Naive B cell (primary cell): ENCODE measurements at regions not wholly inside any gene's neighbourhood (a gene's known extent, or its start where the extent isn't known, plus 50 kb on each side); places are given as distances from the start of the nearest gene placed in this dataset.
A peak's percentile ranks its signal among the peaks of the same experiment; 100 is the strongest.
"Not testable (repeated sequence)": the region's sequence is repeated elsewhere in the genome, so short reads cannot be mapped to it uniquely, and the experiment has no call there.

Source experiments
- ATAC-seq, 2 donors: fragments of 150-1000 bp; cut with Tn5 transposase; 2 replicates each; pipeline ENCODE4 v1.10.0; 2021; ENCODE audit warnings: low read depth in 2 of 2, mild to moderate bottlenecking in 2 of 2, moderate library complexity in 2 of 2
- DNase-seq: peaks from one replicate; pipeline ENCODE4 v3.0.0; 2022
- H3K27ac Mint-ChIP-seq, 6 donors: one replicate each; pipeline ENCODE4 v1.8.0; 2020 to 2022; ENCODE audit warnings: mild to moderate bottlenecking in 6 of 6, mixed read lengths in 6 of 6, moderate library complexity in 5 of 6, inconsistent platforms in 2 of 6
- H3K27me3 Mint-ChIP-seq, 3 donors: one replicate each; pipeline ENCODE4 v1.8.0; 2021 to 2022; ENCODE audit warnings: mixed read lengths in 3 of 3, mild to moderate bottlenecking in 1 of 3
- H3K36me3 Mint-ChIP-seq, 2 donors: one replicate each; pipeline ENCODE4 v1.8.0; 2020 to 2022; ENCODE audit warnings: mixed read lengths in 2 of 2, inconsistent platforms in 1 of 2, mild to moderate bottlenecking in 1 of 2
- H3K4me1 Mint-ChIP-seq, 3 donors: one replicate each; pipeline ENCODE4 v1.8.0; 2020 to 2022; ENCODE audit warnings: mixed read lengths in 3 of 3, inconsistent platforms in 1 of 3, mild to moderate bottlenecking in 1 of 3, moderate library complexity in 1 of 3
- H3K4me3 Mint-ChIP-seq, 8 donors: one replicate each; pipeline ENCODE4 v1.8.0; 2020 to 2022; ENCODE audit warnings: mild to moderate bottlenecking in 8 of 8, mixed read lengths in 8 of 8, moderate library complexity in 8 of 8, inconsistent platforms in 2 of 8
- H3K9me3 Mint-ChIP-seq, 7 donors: one replicate each; pipeline ENCODE4 v1.8.0; 2020 to 2022; ENCODE audit warnings: mixed read lengths in 7 of 7, mild to moderate bottlenecking in 5 of 7, inconsistent platforms in 2 of 7, moderate library complexity in 1 of 7

- H3K9me3 Mint-ChIP-seq: peaks cover 0 to 29% (median 9%) of the 10 kb centered on the region in 7 donors
- no peak for ATAC-seq
- no peaks in the 10 kb centered on the region for H3K4me1 Mint-ChIP-seq
- H3K36me3 Mint-ChIP-seq: no peaks in the 10 kb centered on the region
- no peak for DNase-seq
- H3K27ac Mint-ChIP-seq: no peak overlapping the region
- H3K27me3 Mint-ChIP-seq: no peaks in the 10 kb centered on the region
- no peak overlapping the region for H3K4me3 Mint-ChIP-seq
Observed at GRCh38 chrX:73390628-73391567, 56.0 kb upstream of the CDX4 start.

- no peak for ATAC-seq
- Mint-ChIP-seq H3K9me3 (peaks cover 5 to 22% (median 13%) of the 10 kb centered on the region in 7 donors), H3K27me3 (no peaks in the 10 kb centered on the region), H3K4me1 (no peaks in the 10 kb centered on the region), H3K36me3 (peaks cover 0 to 9% of the 10 kb centered on the region in 2 donors), H3K4me3 (no peak overlapping the region), H3K27ac (no peak overlapping the region)
- DNase-seq: no peak
Observed at GRCh38 chrX:73366696-73367095, 80.2 kb upstream of the CDX4 start.

- DNase-seq, H3K4me1 Mint-ChIP-seq, ATAC-seq, H3K36me3 Mint-ChIP-seq, H3K4me3 Mint-ChIP-seq, H3K9me3 Mint-ChIP-seq: not testable (repeated sequence)
- H3K27me3 Mint-ChIP-seq: peaks cover 0 to 14% (median 0%) of the 10 kb centered on the region in 3 donors
- H3K27ac Mint-ChIP-seq: peak overlapping the region in 1 of 6 donors; percentile 28
Observed at GRCh38 chrX:73357294-73357693, 89.6 kb upstream of the CDX4 start.

GRCh38 chrX:73348977-73349376 lies 97.9 kb upstream of the CDX4 start:
- no peak for ATAC-seq
- no peak for DNase-seq
- Mint-ChIP-seq H3K4me3 (no peak overlapping the region), H3K9me3 (peaks cover 1 to 24% (median 11%) of the 10 kb centered on the region in 7 donors), H3K36me3 (no peaks in the 10 kb centered on the region), H3K27ac (no peak overlapping the region), H3K4me1 (no peaks in the 10 kb centered on the region), H3K27me3 (peaks cover 0 to 11% (median 0%) of the 10 kb centered on the region in 3 donors)

- H3K36me3 Mint-ChIP-seq: no peaks in the 10 kb centered on the region
- peaks cover 0 to 30% (median 16%) of the 10 kb centered on the region in 7 donors for H3K9me3 Mint-ChIP-seq
- no peak overlapping the region for H3K4me3 Mint-ChIP-seq
- no peaks in the 10 kb centered on the region for H3K27me3 Mint-ChIP-seq
- ATAC-seq: no peak
- no peaks in the 10 kb centered on the region for H3K4me1 Mint-ChIP-seq
- DNase-seq: no peak
- no peak overlapping the region for H3K27ac Mint-ChIP-seq
Observed at GRCh38 chrX:73337366-73337765, 109.5 kb upstream of the CDX4 start.

- no peak overlapping the region for H3K27ac Mint-ChIP-seq
- H3K36me3 Mint-ChIP-seq: no peaks in the 10 kb centered on the region
- H3K4me1 Mint-ChIP-seq: no peaks in the 10 kb centered on the region
- H3K9me3 Mint-ChIP-seq: peaks cover 2 to 20% (median 8%) of the 10 kb centered on the region in 7 donors
- no peak overlapping the region for H3K4me3 Mint-ChIP-seq
- no peaks in the 10 kb centered on the region for H3K27me3 Mint-ChIP-seq
- no peak for DNase-seq
- no peak for ATAC-seq
Observed at GRCh38 chrX:73289039-73289438, 74.4 kb upstream of the NAP1L2 start.

GRCh38 chrX:73270753-73271152 lies 56.1 kb upstream of the NAP1L2 start:
- no peak for ATAC-seq

GRCh38 chrX:73268463-73268862 lies 53.8 kb upstream of the NAP1L2 start:
- no peak for ATAC-seq
- no peak overlapping the region for H3K4me3 Mint-ChIP-seq
- no peaks in the 10 kb centered on the region for H3K4me1 Mint-ChIP-seq
- DNase-seq: no peak
- peaks cover 0 to 6% (median 6%) of the 10 kb centered on the region in 3 donors for H3K27me3 Mint-ChIP-seq
- H3K9me3 Mint-ChIP-seq: peaks cover 0 to 5% (median 0%) of the 10 kb centered on the region in 7 donors
- H3K27ac Mint-ChIP-seq: no peak overlapping the region
- H3K36me3 Mint-ChIP-seq: no peaks in the 10 kb centered on the region

More at GRCh38 chrX:73270753-73271152, 56.1 kb upstream of the NAP1L2 start:
- DNase-seq: no peak
- no peaks in the 10 kb centered on the region for H3K36me3 Mint-ChIP-seq
- H3K4me3 Mint-ChIP-seq: no peak overlapping the region
- peaks cover 0 to 5% (median 0%) of the 10 kb centered on the region in 7 donors for H3K9me3 Mint-ChIP-seq
- H3K4me1 Mint-ChIP-seq: no peaks in the 10 kb centered on the region
- H3K27me3 Mint-ChIP-seq: peaks cover 0 to 6% (median 0%) of the 10 kb centered on the region in 3 donors
- H3K27ac Mint-ChIP-seq: no peak overlapping the region

- peaks cover 0 to 5% (median 0%) of the 10 kb centered on the region in 7 donors for H3K9me3 Mint-ChIP-seq
- no peak for ATAC-seq
- no peak overlapping the region for H3K4me3 Mint-ChIP-seq
- no peak overlapping the region for H3K27ac Mint-ChIP-seq
- no peak for DNase-seq
- peaks cover 0 to 10% (median 6%) of the 10 kb centered on the region in 3 donors for H3K27me3 Mint-ChIP-seq
- no peaks in the 10 kb centered on the region for H3K36me3 Mint-ChIP-seq
- no peaks in the 10 kb centered on the region for H3K4me1 Mint-ChIP-seq
Observed at GRCh38 chrX:73267979-73268378, 53.3 kb upstream of the NAP1L2 start.

GRCh38 chrX:73267206-73267605 lies 52.6 kb upstream of the NAP1L2 start:
- Mint-ChIP-seq H3K4me1 (no peaks in the 10 kb centered on the region), H3K36me3 (no peaks in the 10 kb centered on the region), H3K27me3 (peaks cover 0 to 10% (median 6%) of the 10 kb centered on the region in 3 donors), H3K27ac (no peak overlapping the region), H3K9me3 (peaks cover 0 to 2% (median 0%) of the 10 kb centered on the region in 7 donors), H3K4me3 (no peak overlapping the region)
- DNase-seq (no peak), ATAC-seq (no peak)

- Mint-ChIP-seq H3K4me1 (no peaks in the 10 kb centered on the region), H3K36me3 (no peaks in the 10 kb centered on the region), H3K27me3 (peaks cover 0 to 10% (median 6%) of the 10 kb centered on the region in 3 donors), H3K9me3 (peaks cover 0 to 2% (median 0%) of the 10 kb centered on the region in 7 donors), H3K4me3 (no peak overlapping the region), H3K27ac (no peak overlapping the region)
- DNase-seq (no peak), ATAC-seq (no peak)
Observed at GRCh38 chrX:73266766-73267165, 52.1 kb upstream of the NAP1L2 start.
